Activated T-helper 17 cell treated with anti-CD3 and anti-CD28 coated beads, Interleukin-2, amount 50 U/mL, for 72 hours (primary cell): ENCODE measurements at regions not wholly inside any gene's neighbourhood (a gene's known extent, or its start where the extent isn't known, plus 50 kb on each side); places are given as distances from the start of the nearest gene placed in this dataset.

Source experiments
- ATAC-seq: fragments of 150-1000 bp; cut with Tn5 transposase; replicated peaks from 2 replicates; pipeline ENCODE4 v1.10.0; 2021; ENCODE audit warnings: mild to moderate bottlenecking, moderate library complexity
- H3K27ac Mint-ChIP-seq: one replicate; pipeline ENCODE4 v1.8.0; 2022; ENCODE audit warnings: mixed read lengths
- H3K27me3 Mint-ChIP-seq: one replicate; pipeline ENCODE4 v1.8.0; 2022; ENCODE audit warnings: mixed read lengths
- H3K36me3 Mint-ChIP-seq: one replicate; pipeline ENCODE4 v1.8.0; 2022; ENCODE audit warnings: low read depth, mild to moderate bottlenecking, mixed read lengths
- H3K4me1 Mint-ChIP-seq: one replicate; pipeline ENCODE4 v1.8.0; 2022; ENCODE audit warnings: mixed read lengths
- H3K4me3 Mint-ChIP-seq: one replicate; pipeline ENCODE4 v1.8.0; 2022; ENCODE audit warnings: mild to moderate bottlenecking, mixed read lengths
- H3K9me3 Mint-ChIP-seq: one replicate; pipeline ENCODE4 v1.8.0; 2022; ENCODE audit warnings: mixed read lengths

DNA sequence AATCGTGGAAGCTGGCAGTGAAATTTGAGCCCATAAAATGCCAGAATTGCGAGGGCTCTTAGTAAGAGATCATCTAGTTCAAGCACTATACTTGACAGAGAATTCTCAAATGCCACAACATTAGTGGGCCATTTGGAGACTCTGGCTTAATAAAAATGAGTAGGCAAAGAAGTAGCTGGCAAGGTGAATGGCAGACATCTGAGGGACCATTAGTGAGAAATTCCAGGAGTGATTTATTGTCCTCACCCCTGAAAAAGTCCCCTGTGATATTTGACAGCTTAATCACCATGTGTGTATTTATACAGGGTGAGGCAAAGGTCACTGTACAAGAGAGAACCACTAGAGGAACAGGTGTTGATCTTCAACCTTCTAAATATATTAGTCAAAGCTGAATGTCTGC, 207.5 kb downstream of the CHRDL1 start:
- Mint-ChIP-seq H3K4me3 (no peak overlapping the region), H3K27ac (no peak overlapping the region), H3K27me3 (peaks cover 2% of the 10 kb centered on the region), H3K36me3 (no peaks in the 10 kb centered on the region), H3K4me1 (no peaks in the 10 kb centered on the region), H3K9me3 (no peaks in the 10 kb centered on the region)
- ATAC-seq = no peak

DNA sequence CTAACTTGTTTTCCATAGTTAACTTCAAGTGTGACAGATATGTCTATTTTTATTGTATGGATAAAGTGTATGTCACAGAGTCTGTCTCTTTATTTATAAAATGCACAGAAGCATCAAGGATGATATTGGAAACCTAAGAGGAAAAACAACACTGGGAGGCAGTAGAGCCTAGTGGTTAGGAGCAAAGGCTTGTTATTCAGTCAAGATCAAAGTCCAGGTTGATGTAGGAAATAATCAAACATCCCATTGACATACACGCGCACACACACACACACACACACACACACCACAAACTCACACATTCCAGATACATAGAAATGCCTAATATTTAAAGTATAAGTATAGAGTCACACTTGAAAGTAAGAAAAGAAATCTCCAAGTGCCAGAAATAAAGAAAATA, 206.8 kb downstream of the CHRDL1 start:
- H3K27ac Mint-ChIP-seq = no peak overlapping the region
- H3K4me1 Mint-ChIP-seq = no peaks in the 10 kb centered on the region
- H3K9me3 Mint-ChIP-seq = no peaks in the 10 kb centered on the region
- no peaks in the 10 kb centered on the region for H3K36me3 Mint-ChIP-seq
- no peaks in the 10 kb centered on the region for H3K27me3 Mint-ChIP-seq
- ATAC-seq = no peak
- H3K4me3 Mint-ChIP-seq = no peak overlapping the region

- no peaks in the 10 kb centered on the region for H3K4me1 Mint-ChIP-seq
- H3K27ac Mint-ChIP-seq = no peak overlapping the region
- no peaks in the 10 kb centered on the region for H3K27me3 Mint-ChIP-seq
- ATAC-seq = no peak
- peaks cover 7% of the 10 kb centered on the region for H3K9me3 Mint-ChIP-seq
- H3K4me3 Mint-ChIP-seq = no peak overlapping the region
- no peaks in the 10 kb centered on the region for H3K36me3 Mint-ChIP-seq
Observed at GRCh38 chrX:110600745-110601310, 194.8 kb downstream of the CHRDL1 start.

DNA sequence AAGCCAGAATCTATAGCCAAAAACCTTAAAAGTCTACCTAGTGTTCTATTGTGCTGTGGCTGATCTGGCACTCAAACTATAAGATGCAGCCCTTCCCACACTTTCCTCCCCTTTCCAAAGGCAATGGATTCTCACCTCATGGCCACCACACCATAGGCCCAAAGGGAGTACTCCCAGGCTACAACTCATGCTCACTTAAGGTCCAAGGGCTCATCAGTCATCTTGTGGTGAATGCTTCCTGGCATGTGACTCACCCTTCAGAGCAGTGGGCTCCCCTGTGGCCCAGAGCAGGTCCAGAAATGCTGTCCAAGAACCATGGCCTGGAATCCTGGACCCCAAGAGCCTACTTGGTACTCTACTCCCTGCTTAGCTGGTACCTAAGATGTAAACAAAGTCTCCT, 181.0 kb downstream of the CHRDL1 start:
- H3K4me1 Mint-ChIP-seq = no peaks in the 10 kb centered on the region
- no peaks in the 10 kb centered on the region for H3K36me3 Mint-ChIP-seq
- ATAC-seq = no peak
- H3K27me3 Mint-ChIP-seq = no peaks in the 10 kb centered on the region
- no peak overlapping the region for H3K27ac Mint-ChIP-seq
- H3K4me3 Mint-ChIP-seq = no peak overlapping the region
- no peaks in the 10 kb centered on the region for H3K9me3 Mint-ChIP-seq
